ENCODE measurements at regions not wholly inside any gene's neighbourhood (a gene's known extent, or its start where the extent isn't known, plus 50 kb on each side); places are given as distances from the start of the nearest gene placed in this dataset.

GRCh38 chr4:82071951-82072350, 301.8 kb downstream of the HNRNPD start:
- DNase-seq: no peak

GRCh38 chr4:82069883-82070638, 303.7 kb downstream of the HNRNPD start:
- DNase-seq: no peak

- no peak for DNase-seq
Measured at GRCh38 chr4:82063017-82063416, 310.8 kb downstream of the HNRNPD start.

GRCh38 chr4:82057990-82058544, 315.7 kb downstream of the HNRNPD start:
- no peak for DNase-seq

- DNase-seq: peak; percentile 16
Measured at GRCh38 chr4:82055156-82055555, 318.6 kb downstream of the HNRNPD start.

- DNase-seq: no peak
Measured at GRCh38 chr4:82053396-82053795, 320.4 kb downstream of the HNRNPD start.

GRCh38 chr4:82050796-82051195, 323.0 kb downstream of the HNRNPD start:
- no peak for DNase-seq

- DNase-seq: no peak
Measured at GRCh38 chr4:82049294-82049693, 324.5 kb downstream of the HNRNPD start.

- no peak for DNase-seq
Measured at GRCh38 chr4:82047731-82048130, 326.1 kb downstream of the HNRNPD start.

GRCh38 chr4:82046796-82047195, 327.0 kb downstream of the HNRNPD start:
- no peak for DNase-seq

- no peak for DNase-seq
Measured at GRCh38 chr4:82045267-82045666, 328.5 kb downstream of the HNRNPD start.

- peak; percentile 78 for DNase-seq
Measured at GRCh38 chr4:82044141-82044993, 329.4 kb downstream of the HNRNPD start.

- DNase-seq: no peak
Measured at GRCh38 chr4:82043809-82044137, 330.0 kb downstream of the HNRNPD start.

- DNase-seq: no peak
Measured at GRCh38 chr4:82043081-82043808, 330.5 kb downstream of the HNRNPD start.

- DNase-seq: no peak
Measured at GRCh38 chr4:82042042-82042441, 331.7 kb downstream of the HNRNPD start.

- DNase-seq: peak; percentile 47
Measured at GRCh38 chr4:82038936-82039335, 334.9 kb downstream of the HNRNPD start.

- DNase-seq: peak; percentile 70
Measured at GRCh38 chr4:82036181-82036580, 337.6 kb downstream of the HNRNPD start.

GRCh38 chr4:82034878-82035277, 338.9 kb downstream of the HNRNPD start:
- no peak for DNase-seq

GRCh38 chr4:82033862-82034261, 339.9 kb downstream of the HNRNPD start:
- no peak for DNase-seq

GRCh38 chr4:82031376-82031927, 342.3 kb downstream of the HNRNPD start:
- peak; percentile 80 for DNase-seq

- peak; percentile 14 for DNase-seq
Measured at GRCh38 chr4:82017680-82018079, 356.1 kb downstream of the HNRNPD start.

- DNase-seq: no peak
Measured at GRCh38 chr4:82005158-82005557, 368.6 kb downstream of the HNRNPD start.

- DNase-seq: no peak
Measured at GRCh38 chr4:81997313-81997712, 376.5 kb downstream of the HNRNPD start.

All from inflammatory macrophage treated with lipopolysaccharide for 4 hours (primary cell).